Aorta (tissue), 5 donors: ENCODE measurements at regions not wholly inside any gene's neighbourhood (a gene's known extent, or its start where the extent isn't known, plus 50 kb on each side); places are given as distances from the start of the nearest gene placed in this dataset.

Experiments
- ATAC-seq: fragments of 200-7000 bp; cut with Tn5 transposase; one replicate; pipeline ENCODE4 v1.9.1; 2022; ENCODE audit warnings: moderate library complexity; ENCODE audit not compliant: low FRiP score
- DNase-seq, 2 donors: peaks; one replicate each; pipeline ENCODE4 v3.0.0-alpha.2; 2020
- H3K27ac ChIP-seq, 2 donors: one replicate each; pipeline ENCODE4 v1.5.1; 2013; ENCODE audit warnings: low read length in 2 of 2, mild to moderate bottlenecking in 2 of 2, moderate library complexity in 2 of 2, control low read depth in 1 of 2, inconsistent platforms in 1 of 2, low read depth in 1 of 2
- H3K27me3 ChIP-seq, 2 donors: one replicate each; pipeline ENCODE4 v1.6.1; 2013; ENCODE audit warnings: control low read depth in 1 of 2, low read length in 1 of 2, mild to moderate bottlenecking in 1 of 2, moderate library complexity in 1 of 2; ENCODE audit not compliant: insufficient read depth in 2 of 2, control insufficient read depth in 1 of 2
- H3K36me3 ChIP-seq, 2 donors: one replicate each; pipeline ENCODE4 v1.6.1; 2013; ENCODE audit warnings: control low read depth in 1 of 2, low read length in 1 of 2, mild to moderate bottlenecking in 1 of 2; ENCODE audit not compliant: insufficient read depth in 2 of 2, control insufficient read depth in 1 of 2
- H3K4me1 ChIP-seq, 2 donors: one replicate each; pipeline ENCODE4 v1.6.1; 2013; ENCODE audit warnings: low read length in 2 of 2, control low read depth in 1 of 2, mild to moderate bottlenecking in 1 of 2, moderate library complexity in 1 of 2; ENCODE audit not compliant: insufficient read depth in 2 of 2, control insufficient read depth in 1 of 2
- H3K4me3 ChIP-seq, 2 donors: one replicate each; pipeline ENCODE4 v1.5.1; 2013; ENCODE audit warnings: low read length in 2 of 2, control low read depth in 1 of 2, mild to moderate bottlenecking in 1 of 2
- H3K9me3 ChIP-seq: one replicate; pipeline ENCODE4 v1.6.1; 2013; ENCODE audit warnings: mild to moderate bottlenecking, low read length; ENCODE audit not compliant: control insufficient read depth
- WGBS, 2 donors: extraction: QIAGEN DNeasy Blood & Tissue Kit; methylation state at CpG; one replicate each; pipeline ENCODE4 v1.1.7; 2013; 5-methylcytosine and 5-hydroxymethylcytosine counted together
- intact Hi-C, 2 donors: fragments of 100-400 bp; cut with DNase I; formaldehyde crosslinking; loops; one replicate each; pipeline versions ENCODE4 v1.14.2 to v1.15.0; 2022
- donor health status: healthy with polysubstance abuse.
- donor health status: Bipolar disorder and iron deficiency.
- donor health status: DM: no; HTN: no; CAD: no.
- donor health status: DM: no; HTN: no; CAD: no.
- donor health status: DM: yes; HTN: yes; CAD: no.

DNA sequence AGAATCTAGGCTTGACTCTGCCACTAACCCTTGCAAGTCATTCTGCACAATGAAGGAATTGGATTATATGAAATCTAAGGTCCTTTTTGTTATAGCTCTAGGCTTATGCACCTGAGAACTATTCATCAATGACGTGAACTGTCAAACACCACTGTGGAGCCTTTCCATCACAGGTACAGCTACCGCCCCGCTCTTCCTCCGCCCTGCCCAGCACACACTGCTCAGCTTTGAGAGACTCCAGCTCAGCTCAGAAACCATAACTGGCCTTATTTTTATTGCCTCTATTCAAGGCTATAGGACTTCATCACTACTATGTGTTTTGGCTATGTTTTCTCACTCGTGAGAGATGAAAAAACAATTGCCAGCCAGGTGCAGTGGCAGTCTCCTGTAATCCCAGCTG lies 88.2 kb upstream of the RPL34 start:
- no peak overlapping the region for H3K4me3 ChIP-seq
- ATAC-seq (no peak), DNase-seq (no peak)
- H3K36me3 ChIP-seq, result no peaks in the 10 kb centered on the region
- H3K9me3 ChIP-seq, result peaks cover 1% of the 10 kb centered on the region
- no peaks in the 10 kb centered on the region for H3K4me1 ChIP-seq
- intact Hi-C loops, result no loop called here
- H3K27me3 ChIP-seq, result no peaks in the 10 kb centered on the region
- H3K27ac ChIP-seq, result no peak overlapping the region
- 79 to 83% methylated on average over 5 of the region's 5 CpGs for WGBS, 2 donors

GRCh38 chr4:108531461-108531860 lies 88.9 kb upstream of the RPL34 start:
- WGBS, 2 donors, result 70 to 71% methylated on average over 2 of the region's 2 CpGs
- no peaks in the 10 kb centered on the region for H3K36me3 ChIP-seq
- ATAC-seq, result no peak

DNA sequence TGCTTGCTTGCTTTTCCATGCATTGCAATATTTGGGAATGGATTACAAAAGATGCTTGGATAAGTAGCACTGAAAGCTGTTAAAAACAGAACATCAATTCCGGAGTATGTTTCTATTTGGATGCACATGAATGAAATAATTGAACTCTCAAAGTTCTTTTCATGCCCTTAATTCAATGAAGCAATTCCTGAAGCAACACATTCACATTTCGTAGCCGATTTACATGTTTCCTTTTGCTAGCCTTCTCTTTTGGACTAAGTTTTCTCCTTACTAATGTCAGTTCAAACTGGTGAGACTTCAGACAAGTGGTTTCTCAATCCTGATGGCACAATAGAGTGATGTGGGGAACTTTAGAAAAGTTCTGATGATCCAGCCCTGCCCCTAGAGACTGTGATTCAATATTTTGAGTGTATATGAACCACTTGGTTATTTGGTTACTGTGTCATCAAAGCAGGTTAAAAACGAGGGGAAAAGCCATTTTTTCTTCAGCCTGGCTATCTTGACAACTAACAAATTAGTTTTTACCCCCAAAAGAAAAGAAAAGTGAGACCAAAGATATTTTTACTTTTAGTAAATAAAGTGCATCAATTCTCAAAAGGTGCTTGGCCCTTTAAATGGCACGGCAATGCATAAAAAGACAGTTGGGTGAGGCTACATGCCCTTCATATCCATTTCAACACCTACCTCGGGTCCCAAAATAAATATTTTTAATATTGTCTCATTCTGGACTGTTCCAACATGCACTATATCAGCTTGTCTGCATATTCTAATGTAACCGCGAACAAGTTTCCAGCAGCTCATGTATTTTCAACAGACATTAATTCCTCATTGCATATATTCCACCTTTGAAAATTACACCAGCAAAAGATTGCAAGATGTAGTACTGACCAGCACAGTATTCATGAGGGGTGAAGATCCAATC lies 90.1 kb upstream of the RPL34 start:
- no peak overlapping the region for H3K27ac ChIP-seq
- no peak for ATAC-seq

More at GRCh38 chr4:108531461-108531860, 88.9 kb upstream of the RPL34 start:
- Histone ChIP-seq H3K27me3 (no peaks in the 10 kb centered on the region), H3K4me3 (no peak overlapping the region), H3K9me3 (peaks cover 1% of the 10 kb centered on the region), H3K4me1 (no peaks in the 10 kb centered on the region), H3K27ac (no peak overlapping the region)
- no peak for DNase-seq
- intact Hi-C loops, result no loop called here

GRCh38 chr4:108529102-108529501 lies 91.3 kb upstream of the RPL34 start:
- ATAC-seq, result no peak
- 74 to 78% methylated on average over 1 of the region's 1 CpG for WGBS, 2 donors
- no peaks in the 10 kb centered on the region for H3K27me3 ChIP-seq
- no peaks in the 10 kb centered on the region for H3K9me3 ChIP-seq
- H3K4me1 ChIP-seq, result no peaks in the 10 kb centered on the region
- no peak for DNase-seq
- H3K36me3 ChIP-seq, result no peaks in the 10 kb centered on the region
- no peak overlapping the region for H3K4me3 ChIP-seq
- no peak overlapping the region for H3K27ac ChIP-seq
- intact Hi-C loops, result no loop called here

More for the DNA sequence above, 90.1 kb upstream of the RPL34 start:
- no peaks in the 10 kb centered on the region for H3K36me3 ChIP-seq
- WGBS, 2 donors, result 37 to 38% methylated on average over 8 of the region's 8 CpGs
- no peak for DNase-seq
- no peaks in the 10 kb centered on the region for H3K9me3 ChIP-seq
- H3K27me3 ChIP-seq, result no peaks in the 10 kb centered on the region
- no peak overlapping the region for H3K4me3 ChIP-seq
- no peaks in the 10 kb centered on the region for H3K4me1 ChIP-seq
- intact Hi-C loops, result no loop called here

GRCh38 chr4:108527723-108528122 lies 92.7 kb upstream of the RPL34 start:
- Histone ChIP-seq H3K4me3 (no peak overlapping the region), H3K27me3 (no peaks in the 10 kb centered on the region), H3K4me1 (no peaks in the 10 kb centered on the region), H3K27ac (no peak overlapping the region), H3K36me3 (no peaks in the 10 kb centered on the region), H3K9me3 (no peaks in the 10 kb centered on the region)
- ATAC-seq (no peak), DNase-seq (no peak)
- intact Hi-C loops, result no loop called here
- WGBS, 2 donors, result 83 to 85% methylated on average over 2 of the region's 2 CpGs

DNA sequence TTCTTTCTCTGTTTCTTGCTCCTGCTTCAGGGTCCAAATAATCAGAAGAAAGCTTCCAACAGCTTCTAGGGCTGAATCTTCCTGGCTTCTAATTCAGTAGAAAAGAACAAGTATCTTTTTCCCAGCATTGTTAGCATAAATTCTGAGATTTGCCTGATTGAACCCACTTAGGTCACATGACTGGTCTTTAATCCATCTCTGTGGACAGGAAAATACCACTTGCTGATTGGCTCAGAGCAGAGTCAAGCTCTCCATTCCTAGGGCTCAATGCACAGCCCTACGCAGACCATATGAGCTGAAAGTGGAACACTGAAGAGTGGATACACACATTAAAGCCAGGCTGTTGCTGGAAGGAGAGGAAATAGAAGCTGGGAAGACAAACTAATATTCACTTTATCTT lies 99.6 kb upstream of the RPL34 start:
- intact Hi-C loops, result no loop called here
- DNase-seq (no peak), ATAC-seq (no peak)
- Histone ChIP-seq H3K27ac (no peak overlapping the region), H3K4me3 (no peak overlapping the region), H3K36me3 (no peaks in the 10 kb centered on the region), H3K27me3 (no peaks in the 10 kb centered on the region), H3K9me3 (no peaks in the 10 kb centered on the region), H3K4me1 (no peaks in the 10 kb centered on the region)
- WGBS, 2 donors, result 64 to 85% methylated on average over 1 of the region's 1 CpG

GRCh38 chr4:108519911-108520601 lies 100.3 kb upstream of the RPL34 start:
- Histone ChIP-seq H3K4me1 (no peaks in the 10 kb centered on the region), H3K9me3 (no peaks in the 10 kb centered on the region), H3K27ac (no peak overlapping the region), H3K36me3 (no peaks in the 10 kb centered on the region), H3K4me3 (no peak overlapping the region), H3K27me3 (no peaks in the 10 kb centered on the region)
- WGBS, 2 donors, result 40 to 46% methylated on average over 4 of the region's 4 CpGs
- ATAC-seq (no peak), DNase-seq (no peak)
- intact Hi-C loops, result no loop called here

DNA sequence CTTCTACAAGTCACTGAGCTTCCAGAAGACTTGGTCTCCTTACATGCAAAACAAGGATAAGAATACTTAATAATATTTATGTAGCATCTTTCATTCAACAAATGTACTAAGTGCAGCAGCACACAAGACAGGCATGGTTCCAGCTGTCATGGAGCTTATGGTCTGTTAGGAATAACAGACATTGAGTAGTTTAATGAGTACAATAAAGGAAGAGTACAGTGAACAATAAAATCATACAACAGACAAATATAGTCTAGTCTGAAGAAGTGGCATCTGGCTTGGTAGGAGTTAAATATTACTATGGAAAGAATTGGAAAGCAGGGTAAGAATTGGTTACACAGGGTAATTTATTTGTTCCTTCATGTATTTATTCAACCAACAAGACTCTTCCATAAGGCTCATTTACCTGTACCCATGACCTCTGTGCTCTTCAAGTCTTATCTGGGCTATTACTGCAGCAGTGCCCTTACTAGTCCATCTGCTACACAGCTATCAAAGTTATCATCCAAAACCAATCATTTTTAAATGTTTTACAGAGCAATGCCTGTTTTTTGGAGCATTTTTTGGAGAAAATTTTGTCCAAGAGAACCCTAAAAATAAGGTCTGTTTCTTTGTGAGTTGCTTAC lies 101.1 kb upstream of the RPL34 start:
- H3K4me1 ChIP-seq, result no peaks in the 10 kb centered on the region
- H3K36me3 ChIP-seq, result no peaks in the 10 kb centered on the region
- no peak for ATAC-seq
- no peaks in the 10 kb centered on the region for H3K9me3 ChIP-seq
- H3K27ac ChIP-seq, result no peak overlapping the region
- H3K4me3 ChIP-seq, result no peak overlapping the region
- intact Hi-C loops, result no loop called here
- no peaks in the 10 kb centered on the region for H3K27me3 ChIP-seq
- DNase-seq, result no peak
